ENCODE measurements at regions not wholly inside any gene's neighbourhood (a gene's known extent, or its start where the extent isn't known, plus 50 kb on each side); places are given as distances from the start of the nearest gene placed in this dataset.

GRCh38 chr15:35215093-35215492 is 130.0 kb upstream of the NANOGP8 start:
- TF ChIP-seq SUZ12 (IDR thresholded peaks at IDR 0.05; ENCODE audit: extremely low read depth, insufficient read depth, insufficient read length) = no peak
- no peak for TF ChIP-seq YY1 (IDR thresholded peaks at IDR 0.05; ENCODE audit: insufficient read depth, insufficient read length)
